ENCODE measurements at regions not wholly inside any gene's neighbourhood (a gene's known extent, or its start where the extent isn't known, plus 50 kb on each side); places are given as distances from the start of the nearest gene placed in this dataset.
"Not testable (repeated sequence)": the region's sequence is repeated elsewhere in the genome, so short reads cannot be mapped to it uniquely, and the experiment has no call there.

DNA sequence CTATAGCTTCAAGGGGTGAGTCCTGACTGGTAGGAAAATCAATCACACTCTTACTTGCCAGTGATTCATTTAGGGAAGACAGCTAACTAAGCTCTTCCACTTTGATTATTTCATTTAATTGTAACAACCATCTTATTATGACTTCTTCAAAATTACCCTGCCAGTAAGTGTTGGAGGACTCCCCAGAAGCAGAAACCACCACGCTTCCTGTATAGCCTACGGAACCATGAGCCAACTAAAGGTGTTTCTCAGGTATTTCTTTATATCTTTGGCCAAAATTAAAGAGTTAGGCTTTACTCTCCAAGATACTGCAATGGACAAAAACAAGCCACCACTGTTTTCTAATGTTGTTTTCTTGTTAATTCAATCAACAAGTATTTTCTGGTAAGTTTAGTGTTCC lies 61.0 kb downstream of the FOXD4L5 start:
- peak in 1 of 5 experiments; percentile 0 for DNase-seq

DNA sequence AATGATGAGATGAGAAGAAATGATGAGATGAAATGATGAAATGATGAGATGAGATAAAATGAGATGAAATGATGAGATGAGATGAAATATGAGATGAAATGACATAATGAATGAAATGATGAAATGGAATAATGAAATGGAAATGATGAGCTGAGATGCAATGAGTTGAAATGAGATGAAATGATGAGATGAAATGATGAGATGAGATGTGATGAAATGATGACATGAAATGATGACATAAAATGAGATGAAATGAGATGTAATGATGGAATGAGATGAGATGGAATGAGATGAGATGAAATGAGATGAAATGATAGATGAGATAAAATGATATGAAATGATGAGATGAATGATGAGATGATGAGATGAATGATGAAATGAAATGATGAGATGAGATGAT lies 76.2 kb downstream of the FOXD4L5 start:
- not testable (repeated sequence) for DNase-seq

DNA sequence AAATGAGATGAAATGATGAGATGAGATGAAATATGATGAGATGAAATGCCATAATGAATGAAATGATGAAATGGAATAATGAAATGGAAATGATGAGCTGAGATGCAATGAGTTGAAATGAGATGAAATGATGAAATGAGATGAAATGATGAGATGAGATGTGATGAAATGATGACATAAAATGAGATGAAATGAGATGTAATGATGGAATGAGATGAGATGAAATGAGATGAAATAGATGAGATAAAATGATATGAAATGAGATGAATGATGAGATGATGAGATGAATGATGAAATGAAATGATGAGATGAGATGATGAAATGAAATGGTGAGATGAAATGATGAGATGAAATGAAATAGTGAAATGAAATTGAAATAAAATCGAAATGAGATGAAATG lies 77.7 kb downstream of the FOXD4L5 start:
- not testable (repeated sequence) for DNase-seq

DNA sequence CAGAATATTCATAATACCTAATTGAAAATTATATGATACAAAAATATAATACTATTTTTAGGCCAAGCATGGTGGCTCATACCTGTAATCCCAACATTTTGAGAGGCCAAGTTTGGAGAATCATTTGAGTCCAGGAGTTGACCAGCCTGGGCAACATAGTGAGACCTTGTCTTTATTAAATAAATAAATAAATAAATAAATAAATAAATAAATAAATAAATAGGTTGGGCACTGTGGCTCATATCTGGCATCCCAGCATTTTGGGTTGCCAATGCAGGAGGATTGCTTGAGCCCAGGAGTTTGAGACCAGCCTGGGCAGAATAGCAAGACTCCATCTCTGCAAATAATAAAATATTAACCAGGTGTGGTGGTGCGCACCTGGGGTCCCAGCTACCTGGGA lies 79.2 kb downstream of the FOXD4L5 start:
- DNase-seq: not testable (repeated sequence)

DNA sequence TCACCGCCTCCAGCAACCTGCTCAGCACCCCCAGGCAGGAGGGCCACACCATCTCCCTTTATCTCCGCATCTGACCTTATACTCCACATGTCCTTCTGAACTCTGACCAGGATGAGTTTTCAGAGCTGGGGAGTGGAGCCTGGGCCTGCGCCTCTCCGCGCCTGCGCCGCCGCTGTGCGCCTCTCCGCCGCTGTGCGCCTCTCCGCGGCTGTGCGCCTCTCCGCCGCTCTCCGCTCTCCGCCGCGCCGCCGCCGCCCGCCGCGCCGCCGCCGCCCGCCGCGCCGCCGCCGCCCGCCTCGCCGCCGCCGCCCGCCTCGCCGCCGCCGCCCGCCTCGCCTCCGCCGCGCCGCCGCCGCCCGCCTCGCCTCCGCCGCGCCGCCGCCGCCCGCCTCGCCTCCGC lies 89.2 kb downstream of the FOXD4L5 start:
- not testable (repeated sequence) for DNase-seq

DNA sequence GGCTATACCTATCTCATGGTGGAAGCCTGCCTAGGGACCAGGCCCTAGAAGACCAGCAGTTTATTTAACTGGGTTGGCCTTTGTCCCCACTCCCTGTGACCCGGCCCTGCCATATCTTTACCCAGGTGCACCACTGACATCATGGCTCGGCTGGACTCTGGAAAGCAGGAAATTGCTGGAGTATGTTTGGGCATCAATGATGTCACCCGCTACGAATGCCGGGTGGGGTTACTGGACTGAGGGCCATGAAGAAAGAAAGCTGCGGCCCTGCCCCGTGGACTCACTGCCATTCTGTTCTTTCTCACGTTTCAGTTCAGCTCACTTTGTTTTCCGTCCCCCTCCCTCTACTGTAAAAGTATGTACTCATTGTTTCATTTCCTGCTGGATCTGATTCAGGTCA lies 129.1 kb downstream of the FOXD4L5 start:
- DNase-seq: not testable (repeated sequence)

All from T-helper 2 cell (primary cell).